HG03342 (cell line): ENCODE measurements at regions not wholly inside any gene's neighbourhood (a gene's known extent, or its start where the extent isn't known, plus 50 kb on each side); places are given as distances from the start of the nearest gene placed in this dataset.
"Not testable (repeated sequence)": the region's sequence is repeated elsewhere in the genome, so short reads cannot be mapped to it uniquely, and the experiment has no call there.

Experiments
- ATAC-seq: cut with Tn5 transposase; IDR thresholded peaks from one replicate; pipeline ENCODE4 v1.9.1; 2021; ENCODE audit warnings: mild to moderate bottlenecking, moderate library complexity; ENCODE audit not compliant: unreplicated experiment

GRCh38 chr15:38797506-38797905 is 232.9 kb upstream of the RASGRP1 start:
- not testable (repeated sequence) for ATAC-seq

- not testable (repeated sequence) for ATAC-seq
These were observed 234.6 kb upstream of the RASGRP1 start for GRCh38 chr15:38799202-38799601.

GRCh38 chr15:38809621-38810020 is 245.0 kb upstream of the RASGRP1 start:
- no peak for ATAC-seq

DNA sequence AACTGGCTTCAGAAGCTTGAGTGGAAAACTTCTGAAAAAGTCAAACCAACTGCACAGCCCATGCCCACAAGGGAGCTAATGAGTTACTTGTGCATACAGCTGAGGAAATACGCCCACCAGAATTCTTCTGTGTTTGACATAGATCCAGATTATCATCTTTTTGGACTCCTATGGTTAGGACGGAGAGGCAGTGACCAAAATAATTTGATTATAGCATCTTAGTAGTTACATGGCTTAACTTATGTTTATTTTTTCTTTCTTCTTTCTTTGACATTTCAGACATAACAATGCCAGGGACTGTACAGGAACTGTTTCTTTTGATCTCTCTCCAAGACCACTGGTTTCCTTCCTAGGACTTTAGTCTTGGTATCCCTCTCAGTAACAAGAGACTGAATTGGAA is 246.1 kb upstream of the RASGRP1 start:
- no peak for ATAC-seq

DNA sequence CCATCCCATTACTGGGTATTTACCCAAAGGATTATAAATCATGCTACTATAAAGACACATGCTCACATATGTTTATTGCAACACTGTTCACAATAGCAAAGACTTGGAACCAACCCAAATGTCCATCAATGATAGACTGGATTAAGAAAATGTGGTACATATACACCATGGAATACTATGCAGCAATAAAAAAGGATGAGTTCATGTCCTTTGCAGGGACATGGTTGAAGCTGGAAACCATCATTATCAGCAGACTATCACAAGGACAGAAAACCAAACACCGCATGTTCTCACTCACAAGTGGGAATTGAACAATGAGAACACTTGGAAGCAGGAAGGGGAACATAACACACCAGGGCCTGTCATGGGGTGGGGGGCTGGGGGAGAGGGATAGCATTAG is 249.6 kb upstream of the RASGRP1 start:
- not testable (repeated sequence) for ATAC-seq

DNA sequence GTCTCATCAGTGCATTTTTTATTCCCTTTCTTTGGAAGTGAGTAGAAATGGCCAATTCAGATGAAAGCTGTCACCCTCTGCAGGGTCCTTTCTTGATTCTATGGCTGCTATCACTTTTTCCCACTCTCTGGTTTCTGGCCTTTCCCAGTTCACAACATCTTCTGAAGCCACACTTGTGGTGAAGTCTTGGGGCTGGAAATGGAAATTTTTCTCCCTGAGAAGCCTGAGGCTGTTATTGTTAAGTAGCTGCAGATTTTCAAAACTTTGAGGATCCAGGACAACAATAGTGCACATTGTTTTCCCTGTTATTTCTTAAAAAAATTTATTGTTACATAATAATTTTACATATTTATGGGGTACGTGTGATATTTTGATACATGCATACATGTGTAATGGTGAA is 250.3 kb upstream of the RASGRP1 start:
- ATAC-seq, result no peak

- ATAC-seq, result peak; percentile 93
These were observed 253.0 kb upstream of the RASGRP1 start for GRCh38 chr15:38817427-38818156.

DNA sequence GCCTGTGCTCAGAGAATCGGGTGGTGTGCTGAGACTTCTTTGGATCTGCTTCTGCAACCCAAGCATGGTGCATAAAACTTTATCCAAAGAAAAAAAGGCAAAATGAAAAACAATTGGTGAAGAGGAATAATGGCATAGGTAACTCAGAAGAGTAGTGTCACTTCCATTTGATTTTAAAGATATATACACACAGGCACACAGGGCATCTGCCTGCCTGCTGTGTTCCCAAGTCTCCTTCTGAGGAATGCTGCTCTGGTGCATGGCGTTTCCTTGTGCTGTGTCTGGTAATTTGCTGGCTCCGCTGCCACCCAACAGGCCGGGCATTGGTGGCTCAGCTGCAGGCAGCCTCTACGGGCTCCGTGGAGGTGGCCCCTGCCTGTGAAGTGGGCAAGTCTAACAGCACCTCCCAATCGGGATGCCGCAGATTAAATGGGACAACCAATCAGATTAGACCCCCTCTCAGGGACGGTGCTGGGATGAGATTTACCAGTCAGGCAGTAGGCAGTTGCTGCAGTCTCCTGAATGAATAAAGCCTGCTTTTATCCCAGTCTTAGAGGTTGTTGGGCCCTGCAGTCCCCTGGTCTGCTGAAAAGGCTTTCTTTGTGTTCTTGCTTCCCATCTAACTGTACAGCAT is 253.7 kb upstream of the RASGRP1 start:
- ATAC-seq, result peak; percentile 9

DNA sequence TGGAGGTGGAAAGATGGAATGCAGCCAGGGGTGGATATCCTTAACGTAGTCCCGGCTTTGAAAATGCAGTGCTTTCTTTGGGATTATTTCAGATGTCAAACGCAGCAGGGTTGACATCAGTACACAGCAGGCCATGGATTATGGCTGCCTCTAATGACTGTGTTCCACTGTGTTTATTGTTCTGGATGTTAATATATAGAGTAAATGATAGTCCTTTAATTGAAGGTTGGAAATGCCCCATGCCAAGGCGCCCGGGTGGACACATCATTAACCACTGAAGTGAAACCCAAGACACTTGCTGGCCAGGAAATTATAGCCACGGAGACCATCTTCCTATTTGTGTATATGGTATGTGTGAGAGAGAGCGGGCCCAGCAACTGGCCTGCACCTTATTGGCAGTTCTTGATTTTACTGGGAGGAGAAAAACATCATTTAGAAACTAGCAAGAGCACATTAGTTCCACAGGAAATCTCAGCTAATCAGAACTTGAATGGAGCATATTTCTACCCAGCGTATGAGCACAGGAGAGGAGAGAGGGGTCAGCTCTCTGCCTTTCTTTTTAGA is 254.9 kb upstream of the RASGRP1 start:
- ATAC-seq, result no peak

DNA sequence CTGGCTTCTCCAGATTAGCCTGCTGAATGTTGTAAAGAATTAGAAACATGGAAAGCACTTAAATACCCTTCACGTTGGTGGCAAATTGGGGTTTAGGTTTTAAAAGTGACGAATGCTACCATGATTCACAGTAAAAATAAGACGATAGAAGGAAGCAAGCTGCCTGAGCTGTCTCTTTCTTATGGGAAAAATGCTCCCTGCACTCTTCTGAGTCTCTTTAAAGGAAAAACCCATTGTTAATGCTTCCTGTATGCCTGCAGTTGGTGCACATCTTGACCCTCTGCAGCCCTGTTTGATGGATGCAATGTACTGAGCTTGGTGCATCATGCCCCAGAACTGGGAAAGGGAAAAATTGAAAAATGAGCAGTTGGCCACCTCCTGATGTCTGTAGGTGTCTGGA is 258.6 kb upstream of the RASGRP1 start:
- ATAC-seq, result no peak

DNA sequence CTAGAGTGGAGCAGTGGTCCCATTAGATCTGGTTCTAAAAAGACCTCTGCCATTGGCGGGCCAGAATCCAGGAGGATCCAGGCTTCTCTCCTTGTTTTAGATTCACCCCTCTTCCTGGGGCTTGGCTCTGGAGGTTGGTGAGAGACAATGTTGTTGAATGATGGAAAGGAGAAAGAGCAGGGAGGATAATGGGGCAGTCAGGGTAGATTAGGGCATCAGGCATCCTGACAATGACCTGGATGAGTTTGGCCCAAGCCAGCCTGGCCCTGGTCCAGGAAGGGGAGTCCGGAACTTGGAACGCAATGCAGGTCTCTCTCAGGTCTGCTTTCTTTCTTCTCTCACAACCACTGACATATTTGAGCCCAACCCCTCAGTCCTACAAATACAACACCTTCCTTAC is 260.1 kb upstream of the RASGRP1 start:
- no peak for ATAC-seq

DNA sequence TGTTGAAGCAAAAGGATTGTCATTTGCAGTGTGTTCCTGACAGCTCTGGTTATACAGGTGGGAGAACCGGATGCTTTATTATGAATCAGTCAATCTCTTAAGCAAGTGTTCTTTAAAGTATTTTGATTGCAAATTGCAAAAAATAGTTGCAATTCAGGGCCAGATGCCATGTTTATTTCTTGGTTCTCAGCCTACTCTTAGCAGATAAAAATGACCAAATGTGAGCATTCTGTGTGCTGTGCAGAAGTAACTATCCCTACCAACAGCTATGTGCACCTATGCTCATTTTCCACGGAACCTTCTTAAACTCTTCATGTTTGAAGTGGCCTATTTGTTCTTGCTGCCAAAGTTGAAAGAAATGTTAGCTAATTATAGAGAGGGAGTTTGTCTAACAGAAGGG is 262.3 kb upstream of the RASGRP1 start:
- no peak for ATAC-seq

DNA sequence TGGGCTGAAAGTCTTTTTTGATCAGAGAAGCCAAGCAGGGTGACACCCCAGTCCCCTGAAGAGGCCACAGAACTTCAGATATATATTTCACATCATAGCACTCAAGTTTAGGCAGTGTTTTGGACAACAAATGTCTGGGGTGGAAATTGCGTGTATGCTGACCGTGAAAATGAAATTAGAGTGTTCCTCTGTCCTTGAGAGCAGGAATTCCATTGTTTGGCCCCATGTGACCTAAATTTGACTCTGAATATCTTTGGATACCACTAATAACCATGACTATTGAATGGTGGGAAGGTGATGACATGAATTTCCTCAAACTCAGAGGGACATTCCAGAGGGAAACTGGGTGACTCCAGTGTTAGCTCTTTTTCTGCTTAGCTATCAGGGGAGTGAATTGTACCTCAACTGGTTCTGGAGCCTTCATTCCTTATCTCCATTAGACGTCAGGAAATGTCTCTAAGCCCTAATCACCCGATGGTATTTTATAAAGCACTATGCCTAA is 263.5 kb upstream of the RASGRP1 start:
- no peak for ATAC-seq

GRCh38 chr15:38829086-38829485 is 264.5 kb upstream of the RASGRP1 start:
- ATAC-seq, result no peak

DNA sequence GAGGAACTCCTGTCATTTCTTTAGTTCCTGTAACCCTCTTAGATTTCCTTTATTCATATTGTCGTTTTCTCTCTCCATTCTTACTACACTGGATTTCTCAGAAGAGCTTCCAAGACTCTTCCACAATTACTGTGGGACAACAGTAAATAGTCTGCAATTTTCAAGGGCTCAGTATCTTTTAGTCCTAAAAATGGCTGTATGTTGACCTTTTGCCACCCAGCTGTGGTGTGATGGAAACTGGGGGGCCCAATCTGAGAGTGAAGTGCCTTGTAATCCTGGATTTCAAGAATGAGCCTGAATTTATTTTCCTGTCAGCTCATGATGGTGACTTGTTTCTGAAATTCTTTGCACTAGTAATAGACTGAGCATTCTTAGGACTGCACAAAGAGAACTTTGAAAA is 277.6 kb upstream of the RASGRP1 start:
- no peak for ATAC-seq

DNA sequence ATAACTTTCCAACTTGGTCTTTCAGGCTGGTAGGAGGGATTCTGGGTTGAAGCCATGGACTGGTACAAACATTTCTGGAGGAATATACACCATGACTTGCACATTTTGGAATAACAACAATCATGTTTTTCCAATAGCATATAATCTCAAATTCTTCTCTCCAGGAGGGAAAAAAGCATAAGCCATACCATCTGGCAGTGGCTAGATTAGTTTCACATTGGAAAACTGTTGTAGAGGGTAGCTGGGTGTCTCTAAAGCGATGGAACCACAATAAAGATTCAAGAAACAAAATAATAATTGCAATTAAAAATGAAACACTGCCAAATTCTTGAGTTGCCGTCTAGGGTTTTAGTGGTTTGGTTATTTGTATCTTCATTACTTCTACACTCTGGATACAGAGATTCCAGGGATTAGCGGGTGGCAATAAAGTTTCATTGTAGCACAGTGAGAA is 278.5 kb upstream of the RASGRP1 start:
- no peak for ATAC-seq

DNA sequence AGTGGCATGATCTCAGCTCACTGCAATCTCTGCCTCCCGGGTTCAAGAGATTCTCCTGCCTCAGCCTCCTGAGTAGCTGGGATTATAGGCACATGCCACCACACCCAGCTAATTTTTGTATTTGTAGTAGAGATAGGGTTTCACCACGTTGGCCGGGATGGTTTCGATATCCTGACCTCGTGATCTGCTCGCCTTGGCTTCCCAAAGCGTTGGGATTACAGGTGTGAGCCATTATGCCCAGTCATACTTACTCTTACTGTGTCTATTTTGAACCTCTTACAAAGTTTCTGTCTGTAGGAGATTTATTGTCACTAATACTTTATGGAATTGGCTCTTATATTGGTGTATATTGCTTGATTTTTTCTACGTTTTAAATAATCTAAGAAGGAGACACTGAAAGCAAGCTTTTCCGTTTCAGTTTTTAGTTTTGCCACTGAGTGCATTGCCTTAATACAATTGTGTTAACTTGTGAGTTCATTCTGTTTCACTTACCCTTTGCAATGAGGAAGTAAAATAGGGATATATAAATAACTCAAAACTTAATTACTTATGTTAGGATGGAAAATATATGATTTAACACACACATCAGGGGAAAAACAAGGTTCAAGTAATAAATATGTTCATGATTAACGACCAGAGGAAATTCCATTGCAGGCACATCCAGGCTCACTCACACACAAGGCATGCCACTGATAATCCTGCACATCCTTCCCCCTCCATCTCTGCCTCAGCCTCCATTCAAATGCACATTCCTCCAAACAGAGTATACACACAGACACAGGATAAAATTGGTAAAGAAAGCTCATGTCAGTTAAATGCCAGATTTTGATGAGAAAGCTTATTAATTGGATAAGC is 279.3 kb upstream of the RASGRP1 start:
- no peak for ATAC-seq

DNA sequence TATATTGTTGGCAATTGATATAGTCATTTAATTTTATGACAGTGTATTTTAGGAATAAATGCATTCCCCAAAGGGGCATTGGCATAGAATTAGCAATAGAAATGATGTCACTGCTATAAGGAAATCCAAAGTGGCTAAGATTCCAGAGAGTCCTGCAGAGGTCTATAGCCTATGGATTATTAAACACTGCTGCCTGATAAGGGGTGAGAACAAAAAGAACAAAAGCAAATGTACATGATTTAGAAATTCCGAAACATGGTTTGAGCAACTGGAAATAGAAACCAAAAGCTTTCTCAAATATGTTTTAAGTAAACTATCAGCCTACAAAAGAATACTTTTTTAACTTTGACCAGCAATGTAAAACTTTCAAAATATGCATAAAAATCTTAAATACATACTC is 280.1 kb upstream of the RASGRP1 start:
- no peak for ATAC-seq

DNA sequence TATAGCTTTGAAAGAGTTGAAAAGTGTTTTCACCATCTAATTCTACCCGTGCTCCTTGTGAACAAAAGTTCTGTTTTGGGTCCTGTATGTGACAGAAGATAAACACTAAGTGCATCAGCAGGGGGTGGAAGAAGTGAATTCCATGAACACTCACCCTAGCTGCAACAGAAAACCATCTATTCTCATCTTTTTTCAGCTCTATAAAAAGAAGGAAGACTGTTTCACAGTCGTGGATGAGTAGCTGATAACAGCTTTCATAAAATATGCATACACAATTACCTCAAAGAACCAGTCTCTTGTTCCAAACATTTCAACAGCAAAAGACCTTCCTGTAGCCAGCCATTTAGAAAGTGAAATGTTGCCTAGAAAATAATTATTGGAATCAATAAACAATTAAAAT is 281.7 kb upstream of the RASGRP1 start:
- ATAC-seq, result no peak

DNA sequence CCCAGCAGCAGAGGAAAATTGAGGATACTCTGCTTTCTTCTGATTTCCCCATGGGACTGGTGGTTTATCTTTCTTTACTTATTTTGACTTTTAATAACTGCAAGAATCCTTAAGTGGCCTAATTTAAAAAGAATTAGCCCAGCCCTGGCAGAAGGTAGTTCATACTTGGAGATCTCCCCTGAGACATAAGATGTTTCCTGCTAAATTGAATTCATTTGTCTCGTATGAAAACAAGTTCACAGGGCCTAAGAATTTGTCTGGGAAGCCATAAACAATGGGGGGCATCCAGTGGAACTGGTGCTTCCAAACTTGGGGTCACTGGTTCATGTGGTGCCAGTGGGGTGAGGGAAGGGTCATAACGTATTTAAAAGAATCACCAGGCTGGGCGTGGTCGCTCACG is 283.1 kb upstream of the RASGRP1 start:
- no peak for ATAC-seq

DNA sequence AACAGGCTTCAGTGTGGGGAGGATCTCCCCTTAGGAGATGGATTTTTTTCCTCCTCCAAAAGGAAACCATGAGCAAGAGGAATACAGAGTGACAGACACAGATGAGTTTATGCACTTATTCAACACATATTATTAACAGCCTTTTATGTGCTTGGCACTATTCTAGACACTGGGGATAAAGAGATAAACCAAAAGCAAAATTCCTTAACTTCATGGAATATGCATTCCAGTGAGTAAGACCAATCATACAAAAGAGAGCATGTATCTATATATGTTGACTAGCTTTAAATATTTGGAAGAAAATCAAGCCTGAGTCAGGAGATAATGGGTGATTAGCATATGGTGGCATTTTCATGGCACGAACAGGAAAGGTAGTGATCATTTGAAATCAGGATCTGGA is 284.4 kb upstream of the RASGRP1 start:
- no peak for ATAC-seq
